Activated naive CD4-positive, alpha-beta T cell (primary cell): ENCODE measurements at regions not wholly inside any gene's neighbourhood (a gene's known extent, or its start where the extent isn't known, plus 50 kb on each side); places are given as distances from the start of the nearest gene placed in this dataset.

Source experiments
- DNase-seq, 4 experiments: peaks; one replicate each; lab custom pipeline; 2025; lab: John Stamatoyannopoulos, UW

GRCh38 chr1:36743286-36744005 lies 260.7 kb upstream of the CSF3R start:
- DNase-seq, result no peak

- DNase-seq, result no peak
Observed at GRCh38 chr1:36741066-36741465, 258.4 kb upstream of the CSF3R start.

GRCh38 chr1:36740446-36740845 lies 257.7 kb upstream of the CSF3R start:
- DNase-seq, result no peak

- DNase-seq, result no peak
Observed at GRCh38 chr1:36739703-36740289, 257.1 kb upstream of the CSF3R start.

- no peak for DNase-seq
Observed at GRCh38 chr1:36738245-36738644, 255.5 kb upstream of the CSF3R start.

GRCh38 chr1:36737767-36738166 lies 255.1 kb upstream of the CSF3R start:
- DNase-seq, result no peak

GRCh38 chr1:36737038-36737555 lies 254.4 kb upstream of the CSF3R start:
- DNase-seq, result no peak

GRCh38 chr1:36735939-36736730 lies 253.4 kb upstream of the CSF3R start:
- DNase-seq, result no peak

- DNase-seq, result no peak
Observed at GRCh38 chr1:36735436-36735835, 252.7 kb upstream of the CSF3R start.

GRCh38 chr1:36734356-36734755 lies 251.6 kb upstream of the CSF3R start:
- DNase-seq, result no peak

- no peak for DNase-seq
Observed at GRCh38 chr1:36733748-36734147, 251.0 kb upstream of the CSF3R start.

- no peak for DNase-seq
Observed at GRCh38 chr1:36732015-36732356, 249.3 kb upstream of the CSF3R start.

- DNase-seq, result no peak
Observed at GRCh38 chr1:36731226-36732014, 248.7 kb upstream of the CSF3R start.

GRCh38 chr1:36730599-36730998 lies 247.9 kb upstream of the CSF3R start:
- no peak for DNase-seq

GRCh38 chr1:36729716-36730510 lies 247.2 kb upstream of the CSF3R start:
- no peak for DNase-seq

GRCh38 chr1:36729289-36729688 lies 246.6 kb upstream of the CSF3R start:
- DNase-seq, result no peak

- DNase-seq, result no peak
Observed at GRCh38 chr1:36728846-36729245, 246.1 kb upstream of the CSF3R start.

- no peak for DNase-seq
Observed at GRCh38 chr1:36728051-36728450, 245.3 kb upstream of the CSF3R start.

- DNase-seq, result no peak
Observed at GRCh38 chr1:36725151-36725550, 242.4 kb upstream of the CSF3R start.

GRCh38 chr1:36723813-36724212 lies 241.1 kb upstream of the CSF3R start:
- DNase-seq, result no peak

GRCh38 chr1:36722871-36723270 lies 240.2 kb upstream of the CSF3R start:
- DNase-seq, result no peak
